HG02610 (cell line): ENCODE measurements at regions not wholly inside any gene's neighbourhood (a gene's known extent, or its start where the extent isn't known, plus 50 kb on each side); places are given as distances from the start of the nearest gene placed in this dataset.

Experiments used
- ATAC-seq: cut with Tn5 transposase; IDR thresholded peaks from one replicate; pipeline ENCODE4 v1.9.1; 2021; ENCODE audit warnings: mild to moderate bottlenecking, moderate library complexity; ENCODE audit not compliant: unreplicated experiment

DNA sequence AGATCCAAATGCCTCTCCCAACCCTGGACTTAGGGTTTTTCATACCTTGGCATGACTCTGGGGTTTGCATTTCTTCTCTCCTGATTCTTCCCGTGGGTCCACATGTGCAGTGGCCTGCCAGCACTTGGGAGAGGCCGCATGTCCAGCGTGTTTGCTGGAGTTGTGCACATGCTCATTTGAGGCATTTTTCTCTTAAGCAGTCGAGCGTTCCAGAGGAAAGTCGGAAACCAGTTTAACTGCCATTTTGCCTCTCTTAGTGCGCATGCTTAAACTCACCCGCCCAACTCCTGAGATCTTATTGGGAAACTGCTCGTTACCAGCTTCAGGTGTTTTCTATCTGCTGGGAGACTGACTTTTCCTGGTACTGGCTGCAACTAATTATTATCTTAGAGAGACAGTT, 888.4 kb upstream of the PHF14 start:
- no peak for ATAC-seq

DNA sequence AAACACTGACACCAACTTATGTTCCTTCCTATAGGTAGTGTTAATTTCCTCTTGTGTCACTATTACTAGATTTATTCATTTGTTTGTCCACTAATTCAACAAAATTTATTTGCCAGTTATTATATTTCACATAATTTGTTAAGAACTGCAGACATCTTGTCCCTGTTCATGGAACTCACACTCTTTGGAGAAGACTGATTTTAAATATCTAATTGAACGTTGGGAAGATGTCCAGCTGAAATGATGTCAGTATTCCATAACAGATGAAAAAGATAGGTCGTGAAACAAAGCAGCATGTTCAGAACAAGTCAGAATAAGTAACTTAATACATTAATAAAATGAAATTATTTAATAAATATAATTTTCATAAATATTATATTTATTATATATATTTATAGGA, 873.1 kb upstream of the PHF14 start:
- ATAC-seq = no peak

DNA sequence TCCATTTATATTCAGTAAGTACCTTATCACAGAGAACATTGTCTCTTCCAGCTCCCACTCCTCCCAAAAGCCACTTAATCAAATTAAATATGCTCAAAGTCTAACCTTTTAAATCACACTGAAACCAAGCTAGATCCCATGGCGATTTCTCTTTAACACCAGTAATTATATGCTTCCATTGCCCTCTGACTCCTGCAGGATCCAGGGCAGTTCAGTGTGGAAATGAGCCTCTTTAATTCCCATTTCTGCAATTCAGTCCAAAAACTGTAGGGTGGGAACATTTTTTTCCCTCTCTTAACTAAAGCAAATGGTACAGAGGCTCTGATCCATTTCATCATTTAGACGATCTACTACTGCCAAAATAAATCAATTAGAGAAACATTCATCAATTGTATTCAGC, 872.3 kb upstream of the PHF14 start:
- ATAC-seq = no peak

DNA sequence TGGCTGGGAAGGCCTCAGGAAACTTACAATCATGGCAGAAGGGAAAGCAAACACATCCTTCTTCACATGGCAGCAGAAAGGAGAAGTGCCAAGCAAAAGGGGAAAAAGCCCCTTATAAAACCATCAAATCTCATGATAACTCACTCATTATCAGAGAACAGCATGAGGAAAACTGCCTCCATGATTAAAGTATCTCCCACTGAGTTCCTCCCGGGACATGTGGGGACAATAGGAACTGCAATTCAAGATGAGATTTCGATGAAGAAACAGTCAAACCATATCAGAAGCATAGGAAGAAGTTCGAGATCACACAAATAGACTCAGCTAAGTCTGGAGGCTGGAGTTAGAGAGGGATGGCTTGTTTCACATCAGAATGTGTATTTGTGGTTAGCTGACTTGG, 869.4 kb upstream of the PHF14 start:
- no peak for ATAC-seq

DNA sequence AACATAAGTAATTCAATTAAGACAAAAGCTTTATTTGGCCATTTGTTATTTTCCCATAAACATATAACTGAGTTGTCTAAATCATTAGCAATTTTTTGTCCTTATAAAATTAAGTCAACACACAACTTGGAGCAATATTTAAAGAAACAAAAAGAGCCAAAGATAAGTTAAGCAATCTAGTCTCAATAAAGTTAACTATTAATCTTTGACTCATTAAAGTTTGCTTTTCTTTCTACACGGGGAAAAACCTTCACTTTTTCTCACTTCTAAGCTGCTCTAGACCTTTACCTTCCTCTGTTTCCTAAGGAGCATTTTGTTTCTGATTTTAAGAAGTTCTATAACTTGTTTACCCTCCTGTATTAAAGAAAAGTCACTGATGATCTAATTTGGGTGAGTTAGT, 867.1 kb upstream of the PHF14 start:
- no peak for ATAC-seq

DNA sequence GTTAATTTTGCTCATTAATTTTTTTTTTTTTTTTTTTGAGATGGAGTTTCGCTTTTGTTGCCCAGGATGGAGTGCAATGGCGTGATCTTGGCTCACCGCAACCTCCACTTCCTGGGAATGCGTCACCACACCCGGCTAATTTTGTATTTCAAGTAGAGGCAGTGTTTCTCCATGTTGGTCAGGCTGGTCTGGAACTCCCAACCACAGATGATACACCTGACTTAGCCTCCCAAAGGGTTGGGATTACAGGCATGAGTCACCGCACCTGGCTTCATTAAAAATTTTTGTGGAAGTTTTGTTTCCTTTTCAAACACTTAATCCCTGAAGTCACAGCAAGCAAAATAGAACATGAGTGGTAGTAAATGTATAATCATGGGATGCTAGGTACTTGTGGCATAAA, 857.2 kb upstream of the PHF14 start:
- ATAC-seq = no peak

DNA sequence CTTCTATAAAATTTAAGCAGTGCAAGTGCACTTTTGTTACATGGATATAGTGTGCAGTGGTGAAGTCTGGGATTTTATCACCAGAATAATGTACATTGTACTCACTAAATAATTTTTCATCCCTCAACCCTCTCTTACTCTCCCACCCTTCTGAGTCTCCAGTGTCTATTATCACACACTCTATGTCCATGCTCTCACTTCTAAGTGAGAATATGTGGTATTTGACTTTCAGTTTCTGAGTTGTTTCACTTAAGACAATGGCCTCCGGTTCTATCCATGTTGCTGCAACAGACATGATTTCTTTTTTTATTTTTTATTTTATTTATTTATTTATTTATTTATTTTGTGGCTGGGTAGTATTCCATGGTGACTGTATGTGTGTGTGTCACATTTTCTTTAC, 855.9 kb upstream of the PHF14 start:
- ATAC-seq = no peak

DNA sequence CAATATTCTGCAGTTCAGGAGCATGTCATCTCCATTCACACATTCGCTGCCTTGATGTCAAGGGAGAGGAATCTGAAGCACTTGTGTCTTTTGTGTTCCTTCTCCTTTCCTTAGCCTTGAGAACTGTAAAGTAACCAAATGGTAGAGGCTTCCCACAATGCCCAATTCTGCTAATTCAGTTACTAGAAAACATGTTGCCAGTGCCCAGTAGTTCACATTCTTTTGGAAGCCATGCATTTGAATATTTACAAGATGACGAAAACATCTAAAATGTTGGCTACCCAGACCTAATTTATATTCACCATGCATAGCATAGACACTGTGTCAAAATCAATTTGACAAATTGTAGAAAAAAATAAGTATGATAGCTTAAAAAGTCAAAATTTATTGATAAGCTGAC, 852.7 kb upstream of the PHF14 start:
- no peak for ATAC-seq

DNA sequence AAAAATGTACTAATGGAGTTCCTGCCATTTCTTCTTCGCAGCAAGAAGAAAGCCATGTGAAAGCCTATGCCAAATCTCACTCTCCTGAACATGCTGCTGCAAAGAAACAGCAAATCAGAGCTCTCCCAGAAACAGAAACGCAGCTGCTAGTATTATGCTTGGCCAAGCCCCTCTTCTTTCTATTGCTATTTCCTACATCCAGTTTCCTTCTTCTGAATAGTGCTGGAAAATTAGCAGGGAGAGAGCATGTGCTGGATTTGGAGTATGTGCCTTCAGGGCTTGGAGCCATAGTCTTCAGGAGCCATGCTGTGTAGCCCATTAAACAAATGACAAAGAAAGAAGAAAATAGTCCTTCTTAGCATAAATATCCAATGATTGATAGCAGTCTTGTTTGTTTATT, 852.0 kb upstream of the PHF14 start:
- ATAC-seq = no peak

DNA sequence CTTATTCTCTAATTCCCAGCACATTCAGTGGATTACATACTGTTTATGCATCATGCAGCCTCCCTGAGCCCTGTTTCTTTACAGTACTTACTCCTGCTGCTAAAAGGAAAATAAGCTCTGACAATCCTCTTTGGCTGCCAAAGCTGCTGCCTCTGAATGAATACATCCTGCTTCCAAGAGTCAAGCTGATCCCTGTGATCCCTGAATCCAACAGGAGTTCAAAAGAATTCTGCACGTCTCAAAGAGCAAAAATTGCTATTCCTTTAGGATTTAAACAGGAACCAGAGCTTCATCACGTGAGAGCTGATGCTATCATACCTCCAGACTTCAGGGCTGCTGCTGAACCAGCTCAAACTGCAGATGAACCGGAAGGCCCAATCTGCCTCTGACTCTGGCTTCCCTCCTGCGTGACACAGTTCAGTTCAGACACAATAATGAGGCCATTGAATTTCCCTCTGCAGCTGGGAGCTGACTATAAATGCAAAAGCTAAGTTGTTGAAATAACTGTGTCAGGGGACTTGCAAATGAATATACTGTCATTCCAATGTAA, 851.0 kb upstream of the PHF14 start:
- no peak for ATAC-seq

DNA sequence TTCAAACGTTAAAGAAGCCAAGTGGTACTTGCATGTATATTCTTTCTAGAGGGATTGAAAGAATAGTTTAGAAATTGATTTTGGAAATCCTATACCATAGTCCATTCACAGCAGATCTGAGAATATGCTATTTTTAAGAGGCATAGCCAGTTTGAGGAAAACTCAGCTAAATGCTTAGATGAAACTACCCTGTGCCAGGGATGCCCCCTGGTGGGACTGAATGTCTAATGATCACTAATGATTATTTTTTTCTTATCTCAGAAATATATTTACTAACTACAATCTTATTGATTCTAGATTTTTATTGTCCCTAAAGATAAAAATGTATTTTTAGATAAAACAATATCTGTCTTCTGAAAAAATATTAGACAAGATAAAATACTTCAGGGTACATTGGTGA, 844.9 kb upstream of the PHF14 start:
- ATAC-seq = no peak

DNA sequence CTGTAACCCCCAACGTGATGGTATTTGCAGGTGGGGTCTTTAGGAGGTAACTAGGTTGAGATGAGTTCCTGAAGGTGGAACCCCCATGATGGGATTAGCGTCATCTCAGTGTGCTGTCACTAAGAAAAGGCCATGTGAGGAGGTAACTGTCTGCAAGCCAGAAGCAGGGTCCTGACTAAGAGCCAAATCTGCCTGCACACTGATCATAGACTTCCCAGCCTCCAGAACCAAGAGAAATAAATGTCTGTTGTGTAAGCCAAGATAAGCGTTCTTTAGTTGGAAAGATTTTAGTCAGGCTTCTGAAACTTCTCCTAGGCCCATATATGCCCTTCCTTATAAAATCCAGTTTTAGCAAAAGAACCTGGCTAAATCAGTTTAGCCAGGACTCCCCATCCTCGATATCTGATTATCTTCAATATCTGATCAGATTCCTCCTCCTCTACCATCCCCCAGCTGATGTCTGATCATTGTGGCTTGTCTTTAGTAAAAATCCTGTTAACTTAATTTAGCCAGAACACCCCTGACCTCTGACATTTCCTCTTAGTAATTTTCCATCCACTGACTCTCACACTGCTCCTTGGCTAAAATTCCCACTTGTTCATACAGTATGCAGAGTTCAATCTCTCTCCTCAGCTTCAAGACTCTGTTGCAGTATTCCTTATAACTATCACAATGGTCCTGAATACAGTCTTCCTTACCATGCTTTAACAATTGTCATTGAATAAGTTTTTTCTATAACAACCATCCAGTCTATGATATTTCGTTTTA, 835.4 kb upstream of the PHF14 start:
- no peak for ATAC-seq

DNA sequence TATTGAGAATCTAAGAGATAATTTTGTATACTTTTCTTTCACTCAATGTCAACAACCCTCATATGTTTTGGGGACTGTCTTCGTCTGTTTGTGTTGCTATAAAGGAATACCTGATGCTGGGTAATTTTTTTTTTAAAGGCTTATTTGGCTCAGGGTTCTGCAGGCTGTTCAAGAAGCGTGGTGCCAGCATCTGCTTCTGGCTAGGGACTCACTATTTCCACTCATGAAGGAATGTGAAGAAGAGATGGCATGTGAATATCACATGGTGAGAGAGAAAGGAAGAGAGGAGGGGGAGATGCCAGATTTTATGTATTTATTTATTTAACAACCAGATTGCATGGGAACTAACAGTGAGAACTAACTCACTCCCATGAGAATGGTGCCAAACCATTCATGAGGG, 827.4 kb upstream of the PHF14 start:
- ATAC-seq = no peak

DNA sequence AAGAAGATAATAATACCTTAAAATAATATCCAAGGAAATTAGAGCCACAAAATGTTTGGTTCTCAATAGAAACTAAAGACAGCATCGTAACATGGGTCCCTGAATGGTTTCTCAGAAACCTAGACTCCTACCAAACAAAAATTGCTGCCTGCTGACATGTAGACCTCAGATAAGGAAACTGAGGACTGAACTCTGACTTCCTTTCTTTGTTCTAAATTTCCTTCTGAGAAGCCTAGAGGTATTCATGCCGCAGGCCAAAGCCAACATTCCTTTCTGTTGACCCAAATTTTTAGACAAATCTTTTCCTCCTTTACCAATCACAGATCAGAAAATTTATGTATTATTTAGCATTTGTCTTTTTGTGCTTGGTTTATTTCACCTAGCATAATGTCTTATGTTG, 816.7 kb upstream of the PHF14 start:
- ATAC-seq = no peak

DNA sequence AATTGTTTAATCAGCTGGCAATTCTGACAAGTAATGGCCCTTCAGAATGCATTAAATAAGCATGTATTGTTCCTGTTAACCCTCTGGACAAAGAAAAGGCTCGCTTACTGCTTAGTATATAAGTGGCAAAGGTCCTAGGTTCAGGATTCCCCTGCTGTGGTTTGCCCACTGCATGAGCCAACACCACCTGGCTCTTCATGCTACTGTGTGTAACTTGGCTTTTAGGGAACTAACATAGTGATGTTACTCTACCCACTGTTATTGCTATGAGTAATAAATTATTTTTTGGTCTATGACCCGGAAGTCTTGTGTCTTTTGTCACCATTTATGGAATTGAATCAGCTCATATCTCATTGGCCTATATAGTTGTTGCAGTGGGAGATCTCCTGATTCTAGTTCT, 791.7 kb upstream of the PHF14 start:
- peak; percentile 91 for ATAC-seq

DNA sequence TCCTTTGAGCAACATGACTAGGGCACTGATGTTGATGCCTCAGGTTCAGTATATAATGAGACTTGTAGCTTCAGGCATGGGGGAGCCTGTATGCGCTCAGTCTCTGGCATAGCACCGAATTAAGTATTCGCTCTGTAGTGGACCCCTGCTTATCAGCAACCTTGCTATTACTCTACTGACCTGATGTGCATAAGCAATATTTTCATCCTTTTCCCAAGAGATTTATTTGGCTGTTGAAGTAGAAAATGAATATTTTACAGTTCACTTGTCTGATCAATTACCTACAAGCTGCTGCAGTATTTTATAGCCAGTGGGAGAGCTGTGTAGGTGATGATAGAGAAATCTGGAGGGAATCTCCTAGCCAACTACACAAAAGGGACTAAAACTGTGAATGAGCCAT, 781.6 kb upstream of the PHF14 start:
- ATAC-seq = no peak

DNA sequence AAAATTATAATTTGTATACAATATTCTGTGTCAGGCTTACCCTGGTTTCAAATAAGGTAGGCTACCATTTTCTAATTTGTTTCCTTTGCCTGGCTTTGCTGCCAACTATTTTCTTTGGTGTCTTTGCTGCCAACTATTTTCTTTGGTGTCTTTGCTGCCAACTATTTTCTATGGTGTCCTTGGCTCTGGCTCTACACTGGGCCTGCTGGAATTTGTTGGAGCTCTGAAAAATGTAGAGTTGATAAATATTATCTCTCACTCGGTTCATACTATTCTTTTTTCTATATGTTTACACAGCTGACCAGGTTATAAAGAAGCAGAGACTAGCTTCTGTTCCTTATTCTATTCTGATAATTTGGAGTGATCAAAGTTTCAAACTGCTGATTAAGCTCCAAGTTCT, 768.0 kb upstream of the PHF14 start:
- no peak for ATAC-seq

DNA sequence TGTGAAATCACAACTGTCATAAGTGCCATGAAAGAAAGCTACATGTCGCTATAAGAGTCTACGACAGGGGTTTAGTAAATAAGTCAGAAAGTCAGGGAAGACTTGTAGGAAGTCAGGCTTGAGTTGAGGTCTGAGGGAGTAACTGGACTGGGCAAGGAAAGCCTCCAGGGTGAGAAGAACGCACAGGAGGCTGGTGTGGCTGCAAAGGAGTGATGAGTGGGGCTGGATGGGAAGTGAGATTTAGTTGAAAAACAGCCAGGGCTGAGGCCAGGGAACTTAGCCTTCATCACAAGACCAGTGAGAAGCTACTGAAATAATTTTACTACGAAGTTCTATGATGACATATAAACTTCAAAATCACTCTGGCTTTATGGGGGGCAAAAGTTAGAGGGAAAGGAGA, 763.7 kb upstream of the PHF14 start:
- ATAC-seq = no peak

DNA sequence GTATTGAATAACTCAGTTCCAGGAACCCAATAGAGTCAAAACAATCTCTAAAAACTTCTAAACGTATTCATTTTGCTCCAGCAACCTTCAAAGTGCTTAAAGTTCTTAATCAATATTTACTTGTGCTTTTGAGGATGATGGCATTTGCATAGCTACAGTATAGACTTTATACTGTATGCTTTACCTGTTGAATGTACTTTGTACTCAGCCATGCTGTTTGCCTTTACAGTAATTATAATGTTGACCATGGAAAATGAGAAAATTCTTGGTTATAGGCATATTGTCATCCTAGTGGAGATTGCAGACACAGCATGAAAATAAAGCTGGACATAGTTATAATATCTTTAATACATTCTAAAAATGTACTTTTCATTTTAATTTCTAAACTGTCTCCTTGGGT, 762.7 kb upstream of the PHF14 start:
- no peak for ATAC-seq

DNA sequence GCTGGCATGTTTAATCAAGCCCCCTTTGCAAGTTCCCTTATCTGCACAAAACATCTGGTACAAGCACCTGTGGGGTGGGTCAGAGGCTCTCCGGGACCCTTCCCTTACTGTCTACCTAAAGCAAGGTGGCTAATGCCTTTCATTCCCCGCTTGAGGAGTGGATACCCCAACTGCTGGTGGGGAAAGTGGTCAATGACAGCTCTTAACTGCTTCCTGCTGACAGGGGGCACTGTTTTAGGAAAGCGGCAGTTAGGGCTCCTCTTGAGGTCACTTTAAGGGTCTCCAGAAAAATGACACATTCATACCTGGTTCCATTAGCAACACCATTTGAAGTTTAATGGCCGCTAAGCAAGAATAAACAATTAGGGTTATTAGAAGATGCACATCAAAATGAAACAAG, 761.8 kb upstream of the PHF14 start:
- no peak for ATAC-seq

DNA sequence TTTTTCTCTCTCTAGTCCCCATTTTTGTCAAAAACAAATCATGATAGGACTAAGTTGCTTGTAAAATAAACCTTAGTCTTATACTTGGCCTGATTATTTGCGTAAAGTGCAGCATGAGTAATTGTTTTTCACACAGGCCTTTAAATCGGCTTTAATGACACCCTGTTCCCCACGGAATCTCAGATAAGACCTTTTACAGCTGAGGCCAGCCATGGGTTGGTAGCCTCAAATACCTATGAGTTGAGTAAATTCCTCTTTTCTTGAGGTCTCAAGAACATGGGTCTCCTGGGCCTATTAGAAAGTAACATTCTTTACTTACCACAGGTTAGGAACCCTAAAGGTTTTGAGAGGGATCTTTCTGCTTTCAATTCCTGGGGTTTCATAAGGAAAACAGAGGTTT, 761.0 kb upstream of the PHF14 start:
- no peak for ATAC-seq

DNA sequence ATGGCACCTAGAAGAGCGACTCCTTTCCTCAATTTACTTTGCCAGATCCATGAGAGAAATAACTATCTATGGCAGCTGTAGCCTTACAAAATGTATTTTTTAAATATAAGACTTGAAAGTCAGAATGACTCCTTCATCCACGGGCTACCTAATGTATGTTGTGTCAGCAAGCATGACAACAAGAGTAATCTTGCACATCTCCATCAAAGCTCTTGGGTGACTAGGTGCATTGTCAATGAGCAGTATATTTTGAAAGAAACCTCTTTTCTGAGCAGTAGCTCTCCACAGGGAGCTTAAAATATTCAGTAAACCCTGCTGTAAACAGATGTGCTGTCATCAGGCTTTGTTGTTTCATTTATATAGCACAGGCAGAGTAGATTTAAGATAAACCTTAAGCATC, 757.2 kb upstream of the PHF14 start:
- no peak for ATAC-seq

DNA sequence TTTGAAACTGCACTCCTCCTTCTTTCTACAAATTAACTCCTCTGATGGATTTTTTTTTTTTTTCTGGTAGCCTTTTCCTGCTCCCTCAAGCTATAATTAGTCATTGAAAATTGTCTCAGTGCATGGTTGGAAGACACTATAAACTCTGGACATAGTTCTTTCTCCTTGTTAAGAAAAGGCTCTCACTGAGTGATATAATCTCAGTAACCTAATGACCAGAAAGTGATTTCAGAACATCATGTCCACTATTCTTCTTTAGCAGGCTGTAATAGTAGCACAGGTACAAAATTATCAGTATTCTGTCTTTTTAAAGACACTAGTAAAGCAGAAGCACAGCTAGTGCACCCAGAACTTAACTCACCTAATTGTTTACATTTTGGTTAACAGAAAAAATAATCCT, 752.6 kb upstream of the PHF14 start:
- ATAC-seq = no peak
